ENCODE measurements at regions not wholly inside any gene's neighbourhood (a gene's known extent, or its start where the extent isn't known, plus 50 kb on each side); places are given as distances from the start of the nearest gene placed in this dataset.

GRCh38 chr15:92524161-92524560 is 130.5 kb downstream of the ST8SIA2 start:
- Histone ChIP-seq H3K79me2 (ENCODE audit: low read length) (no peaks in the 10 kb centered on the region), H3K9ac (ENCODE audit: low read length) (no peak overlapping the region), H3K4me2 (ENCODE audit: low read length) (no peak overlapping the region), H3F3A (ENCODE audit: low read length, unreplicated experiment) (no peaks in the 10 kb centered on the region), H2AFZ (ENCODE audit: low read length) (no peak overlapping the region), H3K27ac (ENCODE audit: low read length) (no peak overlapping the region), H3K27me3 (ENCODE audit: low read length) (no peaks in the 10 kb centered on the region), H4K20me1 (ENCODE audit: low read length) (no peaks in the 10 kb centered on the region), H3K9me3 (ENCODE audit: low read length) (no peaks in the 10 kb centered on the region), H3K9me2 (replicated peaks; ENCODE audit: low read length) (no peaks in the 10 kb centered on the region), H3K4me3 (ENCODE audit: low read length) (no peak overlapping the region), H3K4me1 (ENCODE audit: insufficient read depth, low read length) (no peaks in the 10 kb centered on the region), H3K36me3 (ENCODE audit: low read depth, low read length) (no peaks in the 10 kb centered on the region)
- no peak for ATAC-seq
- TF ChIP-seq EZH2 (IDR thresholded peaks at IDR 0.05; ENCODE audit: low read length, unreplicated experiment), result no peak
- no peak for TF ChIP-seq EZH2phosphoT487 (IDR thresholded peaks at IDR 0.05; ENCODE audit: borderline replicate concordance, low read length)
- no peak for TF ChIP-seq CTCF (conservative IDR thresholded peaks at IDR 0.05; ENCODE audit: low read depth, low read length)
- POLR2A ChIA-PET (ENCODE audit: unreplicated experiment), result no interaction called here
- peak; percentile 22 for DNase-seq
- CTCF ChIA-PET, result no interaction called here
- intact Hi-C loops (cut with micrococcal nuclease), result loop anchor here (5.0 kb wide), 1 partner anchor 158 kb away; no protein-coding TSS in a partner anchor
- BruUV-seq (replicated peaks), result no TSS peak

- CTCF ChIA-PET, result no interaction called here
- no peak overlapping the region for H3K9ac ChIP-seq (ENCODE audit: low read length)
- H4K20me1 ChIP-seq (ENCODE audit: low read length), result no peaks in the 10 kb centered on the region
- H3K4me2 ChIP-seq (ENCODE audit: low read length), result no peak overlapping the region
- no peaks in the 10 kb centered on the region for H3K4me1 ChIP-seq (ENCODE audit: insufficient read depth, low read length)
- H3K36me3 ChIP-seq (ENCODE audit: low read depth, low read length), result no peaks in the 10 kb centered on the region
- no peaks in the 10 kb centered on the region for H3K9me3 ChIP-seq (ENCODE audit: low read length)
- H3K4me3 ChIP-seq (ENCODE audit: low read length), result no peak overlapping the region
- intact Hi-C loops (cut with micrococcal nuclease), result loop anchor here (5.0 kb wide), 1 partner anchor 159 kb away; no protein-coding TSS in a partner anchor
- no peaks in the 10 kb centered on the region for H3K79me2 ChIP-seq (ENCODE audit: low read length)
- DNase-seq (no peak), ATAC-seq (no peak)
- no peaks in the 10 kb centered on the region for H3K9me2 ChIP-seq (replicated peaks; ENCODE audit: low read length)
- no peak overlapping the region for H3K27ac ChIP-seq (ENCODE audit: low read length)
- no peaks in the 10 kb centered on the region for H3K27me3 ChIP-seq (ENCODE audit: low read length)
- TF ChIP-seq EZH2 (IDR thresholded peaks at IDR 0.05; ENCODE audit: low read length, unreplicated experiment), result no peak
- TF ChIP-seq CTCF (conservative IDR thresholded peaks at IDR 0.05; ENCODE audit: low read depth, low read length), result no peak
- TF ChIP-seq EZH2phosphoT487 (IDR thresholded peaks at IDR 0.05; ENCODE audit: borderline replicate concordance, low read length), result no peak
- H2AFZ ChIP-seq (ENCODE audit: low read length), result no peak overlapping the region
- BruUV-seq (replicated peaks), result no TSS peak
- POLR2A ChIA-PET (ENCODE audit: unreplicated experiment), result no interaction called here
- no peaks in the 10 kb centered on the region for H3F3A ChIP-seq (ENCODE audit: low read length, unreplicated experiment)
Measured at GRCh38 chr15:92523176-92523575, 129.5 kb downstream of the ST8SIA2 start.

- Histone ChIP-seq H3K9ac (ENCODE audit: low read length) (no peak overlapping the region), H3K36me3 (ENCODE audit: low read depth, low read length) (no peaks in the 10 kb centered on the region), H3K27me3 (ENCODE audit: low read length) (peaks cover 3% of the 10 kb centered on the region; the same call in 1 of the 2 replicates), H3K4me3 (ENCODE audit: low read length) (no peak overlapping the region), H3K79me2 (ENCODE audit: low read length) (no peaks in the 10 kb centered on the region), H3K9me2 (replicated peaks; ENCODE audit: low read length) (no peaks in the 10 kb centered on the region), H3K4me1 (ENCODE audit: insufficient read depth, low read length) (no peaks in the 10 kb centered on the region), H3F3A (ENCODE audit: low read length, unreplicated experiment) (no peaks in the 10 kb centered on the region), H3K27ac (ENCODE audit: low read length) (no peak overlapping the region), H2AFZ (ENCODE audit: low read length) (no peak overlapping the region; the same call in 1 of the 2 replicates), H3K4me2 (ENCODE audit: low read length) (no peak overlapping the region), H3K9me3 (ENCODE audit: low read length) (no peaks in the 10 kb centered on the region), H4K20me1 (ENCODE audit: low read length) (no peaks in the 10 kb centered on the region)
- TF ChIP-seq EZH2 (IDR thresholded peaks at IDR 0.05; ENCODE audit: low read length, unreplicated experiment) (no peak), CTCF (conservative IDR thresholded peaks at IDR 0.05; ENCODE audit: low read depth, low read length) (peak; percentile 80), EZH2phosphoT487 (IDR thresholded peaks at IDR 0.05; ENCODE audit: borderline replicate concordance, low read length) (no peak)
- intact Hi-C loops (cut with micrococcal nuclease), result loop anchor here (1.0 to 5.0 kb wide), 2 partner anchors 161 to 194 kb away; no protein-coding TSS in a partner anchor
- DNase-seq (peak; percentile 86), ATAC-seq (peak; percentile 78)
- ChIA-PET CTCF (interaction anchor here (0.6 to 1.0 kb wide), 4 partner anchors 162 to 197 kb away, joined by 3 to 10 read pairs (median 6); no protein-coding TSS in a partner anchor), POLR2A (ENCODE audit: unreplicated experiment) (no interaction called here)
- BruUV-seq (replicated peaks), result no TSS peak
Measured at GRCh38 chr15:92521624-92522008, 127.9 kb downstream of the ST8SIA2 start.

Measured in PC-3 (cell line).